ENCODE measurements at regions not wholly inside any gene's neighbourhood (a gene's known extent, or its start where the extent isn't known, plus 50 kb on each side); places are given as distances from the start of the nearest gene placed in this dataset.

DNA sequence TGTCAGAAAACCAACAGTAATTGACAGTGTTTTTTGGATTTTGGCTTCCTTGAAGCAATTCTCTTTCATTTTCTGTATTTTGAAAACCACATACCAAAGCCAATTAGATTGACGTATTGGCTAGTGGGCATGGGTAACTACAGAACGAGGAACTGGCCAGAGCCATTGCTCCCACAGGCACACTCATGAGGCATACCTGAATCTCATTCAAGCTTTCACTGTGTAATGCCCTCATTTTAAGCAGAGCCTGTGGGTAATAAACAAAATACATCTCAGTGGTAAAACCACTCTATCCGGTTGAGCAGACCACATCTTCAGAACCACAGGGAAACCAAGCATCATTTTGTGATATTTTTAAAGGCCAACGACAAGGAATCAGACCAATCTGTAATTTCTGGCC, 394.1 kb downstream of the ZNF608 start:
- no peak for DNase-seq

DNA sequence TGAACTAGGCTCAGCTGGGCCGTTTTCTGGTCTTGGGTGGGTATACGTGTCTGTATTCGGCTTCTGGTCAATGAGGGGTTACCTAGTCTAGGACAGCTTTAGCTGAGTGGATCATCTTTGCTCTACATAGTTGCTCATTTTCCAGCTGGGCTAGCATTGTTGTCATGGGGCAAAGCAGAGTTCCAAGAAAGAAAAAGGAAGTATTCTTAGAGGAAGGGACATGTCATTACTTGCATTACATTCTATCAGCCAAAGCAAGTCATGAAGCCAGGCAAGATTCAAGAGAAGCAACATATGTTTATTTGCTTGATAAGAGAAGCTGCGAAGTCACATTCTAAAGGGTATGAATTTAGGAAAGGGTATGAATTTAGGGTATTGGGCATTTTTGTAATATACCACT, 396.5 kb downstream of the ZNF608 start:
- no peak for DNase-seq

DNA sequence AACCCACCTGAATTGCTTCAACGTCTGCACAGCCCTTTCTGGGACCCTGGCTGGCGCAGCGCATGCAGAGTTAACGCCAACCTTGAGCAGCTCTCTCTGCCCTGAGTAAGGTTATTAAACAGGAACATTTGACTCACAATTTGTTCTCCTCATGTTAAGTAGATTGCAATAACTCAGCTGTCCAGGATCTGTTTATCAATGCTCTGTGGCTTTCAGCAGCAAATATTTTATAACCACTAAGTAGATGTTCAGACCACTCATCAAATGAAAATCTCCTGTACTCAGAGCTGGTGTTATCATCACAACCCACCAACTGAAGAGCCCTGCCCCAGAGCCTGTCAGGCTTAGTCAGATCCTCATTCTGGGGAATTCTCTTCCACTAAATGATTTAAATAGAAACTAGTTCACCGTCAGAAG, 403.0 kb downstream of the ZNF608 start:
- no peak for DNase-seq

DNA sequence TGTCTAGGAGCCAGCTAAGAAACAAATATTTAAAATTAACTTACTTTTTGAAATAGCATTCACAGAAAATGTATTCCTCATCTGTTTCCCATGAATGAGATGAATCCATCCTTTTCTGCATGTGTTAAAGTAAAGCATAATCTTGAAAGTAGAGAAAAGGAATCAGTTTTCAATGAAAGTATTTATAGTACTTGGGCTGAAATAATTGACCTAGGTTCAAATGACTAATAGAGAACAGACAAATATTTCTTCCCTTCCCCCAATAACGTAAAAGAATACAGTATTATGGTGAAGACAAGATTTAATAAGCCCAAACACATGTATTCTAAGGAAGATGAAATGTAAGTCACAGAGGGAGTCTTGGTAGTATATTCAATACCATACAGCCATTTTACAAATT, 403.5 kb downstream of the ZNF608 start:
- DNase-seq, result no peak

DNA sequence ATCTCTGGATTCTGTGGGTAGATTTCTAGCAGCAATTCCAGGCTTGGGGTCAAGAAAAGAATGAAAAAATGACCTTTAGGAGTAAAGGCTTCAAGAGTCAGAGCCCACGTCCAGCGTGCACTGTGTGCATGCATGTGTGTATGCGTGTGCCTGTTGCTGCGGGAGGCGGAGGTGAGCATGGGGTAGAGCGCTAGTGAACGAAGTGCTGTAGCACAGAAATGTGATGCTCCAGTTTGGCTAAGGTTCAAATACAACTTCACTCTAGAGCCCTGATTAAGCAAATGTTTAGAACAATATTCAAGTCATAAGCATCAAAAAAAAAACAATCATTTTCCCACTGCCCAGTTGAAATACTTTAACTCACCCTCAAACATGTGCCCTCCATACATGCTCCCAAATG, 403.9 kb downstream of the ZNF608 start:
- DNase-seq, result no peak

DNA sequence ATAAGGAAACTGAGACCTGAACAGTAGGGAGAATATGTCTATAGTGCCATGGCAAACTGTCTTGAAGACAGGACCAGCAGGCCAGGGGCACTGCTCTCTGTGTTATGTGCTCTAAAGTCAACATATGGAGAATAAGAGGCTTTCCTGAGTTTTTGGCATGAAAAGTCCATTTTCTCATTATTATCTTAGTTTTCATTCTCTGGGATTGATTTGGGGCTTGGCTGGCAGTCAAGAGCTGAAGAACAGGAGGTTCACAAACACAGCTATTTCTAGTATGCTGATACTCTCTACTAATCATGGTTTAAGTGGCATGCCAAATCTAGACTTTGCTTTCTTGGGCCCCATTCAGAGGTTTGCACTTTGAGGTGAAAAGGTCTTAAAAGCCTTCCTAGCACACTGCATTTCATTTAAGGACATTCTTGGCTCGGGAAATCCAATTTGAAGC, 404.4 kb downstream of the ZNF608 start:
- DNase-seq, result peak; percentile 27

DNA sequence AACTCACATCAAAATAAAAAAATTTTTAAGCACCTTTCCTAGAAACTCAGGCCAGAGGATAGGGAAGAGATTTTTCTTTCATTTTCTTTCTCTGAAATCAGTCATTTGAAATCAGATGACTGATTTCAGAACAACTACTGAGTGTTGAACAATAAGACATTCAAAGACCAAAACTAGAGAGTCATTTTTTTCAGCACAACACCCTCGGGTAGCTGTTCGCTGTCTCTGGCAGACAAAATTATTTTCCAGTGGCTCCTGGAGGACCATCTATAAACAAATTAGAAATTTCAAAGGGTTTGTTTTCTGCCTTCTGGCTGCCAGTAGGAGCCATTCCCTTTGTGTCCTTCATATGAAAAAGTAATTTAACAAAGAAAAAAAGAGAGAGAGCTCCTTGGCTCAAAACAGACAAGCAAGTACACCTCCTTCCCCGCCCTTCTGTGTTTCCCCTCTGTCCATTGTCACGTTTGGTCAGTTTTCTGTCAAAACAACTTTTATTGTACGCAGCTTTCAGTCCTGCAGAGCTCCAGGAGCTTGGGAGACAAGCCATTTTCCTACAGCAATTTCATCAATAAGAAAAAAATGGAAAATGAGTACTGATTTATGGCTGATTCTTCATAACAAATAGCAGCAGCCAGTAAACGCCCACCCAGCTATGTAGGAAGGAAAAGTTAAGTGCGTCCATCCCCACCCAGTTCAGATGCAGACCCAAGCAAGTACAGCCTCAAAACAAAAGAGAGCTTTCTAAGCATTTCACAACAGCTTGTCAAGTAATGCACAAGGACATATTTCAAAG, 405.2 kb downstream of the ZNF608 start:
- no peak for DNase-seq

DNA sequence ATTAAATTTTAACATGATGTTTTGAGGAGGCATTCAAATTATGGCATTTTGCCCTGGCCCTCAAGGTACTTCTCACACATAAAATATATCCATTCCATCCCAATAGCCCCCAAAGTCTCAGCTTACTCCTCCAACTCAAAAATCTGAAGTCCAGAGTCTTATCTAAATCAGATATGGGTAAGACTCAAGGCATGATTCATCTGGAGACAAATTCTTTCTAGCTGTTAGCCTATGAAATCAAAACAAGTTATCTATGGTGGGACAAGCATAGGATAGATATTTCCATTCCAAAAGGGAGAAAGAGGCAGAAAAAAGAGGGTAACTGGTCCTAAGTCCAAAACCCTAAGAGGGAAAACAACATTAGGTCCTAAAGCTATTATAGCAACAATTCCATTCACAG, 408.4 kb downstream of the ZNF608 start:
- DNase-seq, result no peak

DNA sequence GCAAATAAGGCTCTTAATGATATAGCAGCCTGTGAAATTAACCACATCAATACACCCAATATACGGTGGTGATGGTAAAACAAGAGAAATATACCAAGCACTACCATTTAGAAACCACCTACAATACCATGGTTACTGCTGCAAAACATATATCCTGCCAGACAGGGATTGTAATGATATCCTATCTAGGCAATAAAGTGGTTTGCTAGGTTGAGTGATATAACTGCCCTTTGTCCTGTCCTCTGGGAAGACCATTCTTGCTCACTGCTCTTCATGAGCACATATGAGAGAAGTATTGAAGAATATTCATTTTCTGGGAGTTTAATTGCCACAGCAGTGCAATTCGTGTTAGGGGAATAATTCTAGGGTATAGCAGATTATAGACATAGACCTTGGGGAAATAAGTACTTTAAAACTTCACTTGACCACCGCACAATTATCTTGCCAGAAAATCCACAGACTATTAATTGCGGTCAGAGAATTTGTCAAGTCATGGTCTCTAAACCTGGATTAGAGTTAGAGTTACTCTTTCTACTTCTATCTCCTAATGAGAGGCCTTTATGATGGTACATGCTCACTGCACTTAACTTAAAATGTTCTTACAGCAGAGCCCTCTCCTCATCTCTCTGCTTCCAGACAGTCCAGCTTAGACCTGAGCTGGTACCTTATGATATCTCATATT, 413.0 kb downstream of the ZNF608 start:
- DNase-seq, result no peak

DNA sequence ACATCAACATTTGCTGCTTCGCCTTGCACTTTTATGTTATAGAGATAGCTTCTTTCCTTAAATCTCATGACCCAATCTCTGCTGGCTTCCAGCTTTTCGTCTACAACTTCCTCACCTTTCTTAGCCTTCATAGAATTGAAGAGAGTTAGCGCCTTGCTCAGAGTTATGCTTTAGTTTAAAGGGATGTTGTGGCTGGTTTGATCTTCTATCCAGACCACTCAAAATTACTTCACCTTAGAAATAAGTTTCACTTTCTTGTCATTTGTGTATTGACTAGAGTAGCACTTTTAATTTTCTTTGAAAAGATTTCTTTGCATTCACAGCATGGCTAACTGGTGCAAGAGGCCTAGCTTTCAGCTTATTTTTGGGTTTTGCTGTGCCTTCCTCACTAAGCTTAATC, 414.2 kb downstream of the ZNF608 start:
- no peak for DNase-seq

DNA sequence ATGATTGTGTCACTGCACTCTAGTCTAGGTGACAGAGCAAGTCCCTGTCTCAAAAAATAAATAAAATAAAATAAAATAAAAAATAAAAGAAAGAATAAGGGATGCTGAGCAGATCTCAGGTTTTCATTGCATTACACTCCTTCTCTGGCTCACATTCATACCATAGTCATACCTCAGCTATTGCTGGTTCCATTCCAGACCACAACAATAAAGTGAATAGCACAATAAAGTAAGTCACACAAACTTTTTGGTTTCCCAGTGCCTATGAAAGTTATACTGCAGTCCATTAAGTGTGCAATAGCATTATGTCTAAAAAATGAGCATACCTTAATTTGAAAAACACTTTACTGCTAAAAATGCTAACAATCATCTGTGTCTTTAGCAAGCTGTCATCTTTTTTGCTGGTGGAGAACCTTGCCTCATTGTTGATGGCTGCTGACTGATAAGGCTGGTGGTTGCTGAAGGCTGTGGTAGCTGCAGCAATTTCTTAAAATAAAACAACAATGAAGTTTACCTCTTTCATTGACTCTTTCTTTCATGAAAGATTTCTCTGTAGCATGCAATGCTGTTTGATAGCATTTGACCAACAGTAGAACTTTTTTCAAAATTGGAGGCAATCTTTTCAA, 415.7 kb downstream of the ZNF608 start:
- DNase-seq, result no peak

DNA sequence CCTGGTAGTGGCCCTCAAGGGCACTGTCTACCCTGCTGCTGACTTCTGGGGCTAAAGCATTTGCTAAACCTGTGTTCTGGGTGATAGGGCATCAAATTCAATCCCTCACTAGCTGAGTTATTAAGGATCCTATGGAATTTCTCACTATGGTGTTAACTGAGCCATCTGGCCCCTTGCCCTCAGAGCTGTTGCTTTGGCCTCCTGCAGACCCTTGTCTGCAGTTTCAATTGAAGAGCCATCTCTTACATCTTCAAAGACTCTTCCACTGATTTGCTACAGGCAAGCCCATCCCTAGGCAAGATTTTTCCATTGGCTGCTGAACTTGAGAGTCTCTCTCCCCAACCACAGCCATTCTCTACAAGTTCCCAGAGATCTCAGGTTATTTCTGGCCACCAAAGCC, 418.2 kb downstream of the ZNF608 start:
- DNase-seq, result no peak

DNA sequence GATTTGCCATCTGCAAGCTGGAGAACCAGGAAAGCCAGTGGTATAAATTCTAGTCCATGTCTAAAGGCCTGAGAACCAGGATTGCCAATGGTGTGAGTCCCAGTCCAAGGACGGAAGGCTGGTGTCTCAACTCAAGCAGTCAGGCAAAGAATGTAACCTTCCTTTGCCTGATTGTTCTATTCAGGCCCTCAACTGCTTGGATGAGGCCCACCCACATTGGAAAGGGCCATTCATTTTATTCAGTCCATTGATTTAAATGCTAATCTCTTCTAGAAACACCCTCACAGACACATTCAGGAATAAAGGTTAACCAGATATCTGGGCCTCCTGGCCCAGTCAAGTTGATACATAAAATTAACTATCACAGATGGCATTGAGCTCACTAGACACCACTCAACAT, 427.8 kb downstream of the ZNF608 start:
- DNase-seq, result no peak

DNA sequence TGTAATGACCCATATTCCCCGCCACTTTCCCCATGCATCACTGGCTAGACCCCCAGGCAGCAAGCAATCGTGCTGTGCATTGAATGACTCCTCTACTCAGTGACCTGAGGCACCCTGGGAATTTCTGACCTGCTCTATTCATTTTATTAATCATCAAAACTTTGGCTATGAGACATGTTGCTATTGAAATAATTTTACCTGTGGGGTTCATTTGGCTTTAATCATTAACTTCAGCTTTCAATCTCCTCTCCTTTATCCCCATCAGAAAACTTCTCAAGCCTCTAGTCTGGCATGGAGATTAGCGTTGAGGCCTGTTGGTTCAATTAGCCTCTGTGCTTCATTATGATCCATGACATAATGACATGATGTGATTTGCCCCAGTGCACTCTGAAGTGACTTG, 429.0 kb downstream of the ZNF608 start:
- no peak for DNase-seq

DNA sequence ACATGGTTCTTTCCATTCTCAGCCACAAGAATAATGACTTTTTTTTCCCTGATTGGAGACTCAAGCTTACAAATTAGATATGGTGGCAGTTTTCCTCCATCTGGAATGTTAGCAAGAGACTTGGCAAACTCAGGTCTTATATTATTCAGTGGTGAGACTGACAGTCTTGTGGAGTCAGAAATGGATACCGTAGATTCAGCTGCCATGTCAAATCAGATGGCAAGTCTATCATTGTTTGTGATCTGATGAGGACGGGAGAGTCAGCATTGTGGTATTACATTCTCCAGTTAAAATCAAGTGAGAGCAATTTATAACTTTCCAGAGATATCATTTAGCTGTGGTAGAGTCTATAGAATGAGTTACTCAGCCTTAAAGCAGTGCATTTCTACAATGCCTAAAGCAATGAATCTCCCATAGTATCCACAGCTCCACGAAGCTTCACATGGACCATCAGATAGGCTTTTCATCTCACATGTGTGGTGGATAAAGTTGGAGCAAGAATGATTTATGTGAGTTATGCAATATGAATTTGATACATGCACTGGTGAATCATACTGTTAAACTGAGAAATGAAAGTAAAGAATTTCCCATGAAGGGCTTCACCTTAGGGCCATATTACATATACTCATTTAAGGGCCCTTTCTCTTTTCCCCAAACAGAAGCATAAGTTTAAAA, 430.6 kb downstream of the ZNF608 start:
- no peak for DNase-seq

DNA sequence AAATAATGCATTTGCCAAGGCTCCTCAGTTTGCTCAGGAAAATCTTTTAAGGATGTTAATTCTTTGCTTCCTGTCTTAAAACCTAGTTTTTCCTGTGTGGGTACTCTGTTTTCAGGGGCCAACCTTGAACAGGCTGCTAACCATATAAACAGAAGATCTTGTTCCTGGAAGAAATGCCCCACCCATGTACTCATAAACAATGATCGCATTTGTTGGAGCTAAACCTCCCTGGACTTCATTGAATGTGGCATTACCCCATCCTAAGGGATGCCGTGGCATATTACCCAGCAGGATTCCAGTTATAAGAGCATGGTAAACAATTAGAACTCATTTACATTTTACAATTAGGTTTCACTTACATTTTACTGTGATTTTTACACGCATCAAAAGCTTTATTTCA, 436.0 kb downstream of the ZNF608 start:
- no peak for DNase-seq

DNA sequence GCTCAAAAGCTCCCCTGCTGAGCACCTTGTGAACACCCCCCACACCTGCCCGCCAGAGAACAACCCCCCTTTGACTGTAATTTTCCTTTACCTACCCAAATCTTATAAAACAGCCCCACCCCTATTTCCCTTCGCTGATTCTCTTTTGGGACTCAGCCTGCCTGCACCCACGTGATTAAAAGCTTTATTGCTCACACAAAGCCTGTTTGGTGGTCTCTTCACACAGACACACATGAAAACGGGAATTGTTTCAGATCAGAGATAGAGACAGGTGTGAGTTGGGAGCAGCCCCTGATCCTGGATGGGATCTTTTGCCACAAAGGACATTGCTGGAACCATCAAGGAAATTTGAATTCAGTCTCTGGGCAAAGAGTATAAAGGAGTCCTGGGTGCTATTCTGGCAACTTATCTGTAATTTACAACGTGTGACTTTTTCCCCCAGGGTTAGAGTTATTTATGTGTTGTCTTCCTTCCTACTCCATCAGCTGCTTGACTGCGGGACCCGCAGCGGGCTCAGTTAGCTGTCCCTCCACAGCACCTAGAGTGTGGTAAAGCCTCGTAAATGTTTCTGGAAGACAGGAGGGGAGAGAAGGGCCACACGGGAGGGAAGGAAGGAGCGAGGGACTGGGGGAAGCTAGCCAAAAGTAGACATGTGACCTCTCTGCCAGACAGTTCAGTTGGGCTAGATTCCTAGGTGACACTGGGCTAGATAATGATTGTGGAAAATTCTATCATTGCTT, 437.0 kb downstream of the ZNF608 start:
- DNase-seq, result no peak

DNA sequence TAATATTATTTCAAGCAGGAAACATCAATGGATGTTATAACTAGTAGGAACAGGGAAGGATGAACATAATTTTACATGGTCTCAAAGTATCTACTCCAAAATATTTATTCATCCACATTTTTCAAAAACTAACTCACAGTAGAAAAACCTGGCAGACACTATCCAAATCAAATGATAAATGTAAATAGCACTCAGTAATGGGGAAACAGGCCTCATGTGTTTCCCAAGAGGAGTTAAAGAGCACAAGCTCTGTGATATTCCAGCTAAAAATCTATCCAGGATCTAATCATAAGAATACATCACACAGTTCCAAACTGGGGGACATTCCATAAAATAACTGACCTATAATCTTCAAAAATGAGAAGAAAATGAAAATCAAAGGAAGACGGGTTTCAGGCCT, 443.1 kb downstream of the ZNF608 start:
- no peak for DNase-seq

DNA sequence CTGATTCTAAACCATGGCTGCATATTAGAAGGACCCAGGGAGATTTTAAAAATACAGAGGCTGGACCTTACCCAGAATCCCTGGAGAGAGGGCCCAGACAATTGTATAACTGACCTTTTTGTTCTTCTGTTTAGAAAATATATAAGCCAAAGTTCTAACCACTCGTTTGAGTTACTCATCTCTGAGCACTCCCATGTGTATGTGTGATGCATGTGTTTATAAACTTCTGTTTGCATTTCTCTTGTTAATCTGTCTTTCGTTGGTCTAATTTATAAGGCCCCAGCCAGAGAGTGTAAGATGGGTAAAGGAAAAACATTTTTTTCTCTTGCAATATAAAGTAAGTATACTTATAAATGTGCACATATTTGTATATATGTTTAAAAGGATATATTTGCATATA, 443.9 kb downstream of the ZNF608 start:
- no peak for DNase-seq

DNA sequence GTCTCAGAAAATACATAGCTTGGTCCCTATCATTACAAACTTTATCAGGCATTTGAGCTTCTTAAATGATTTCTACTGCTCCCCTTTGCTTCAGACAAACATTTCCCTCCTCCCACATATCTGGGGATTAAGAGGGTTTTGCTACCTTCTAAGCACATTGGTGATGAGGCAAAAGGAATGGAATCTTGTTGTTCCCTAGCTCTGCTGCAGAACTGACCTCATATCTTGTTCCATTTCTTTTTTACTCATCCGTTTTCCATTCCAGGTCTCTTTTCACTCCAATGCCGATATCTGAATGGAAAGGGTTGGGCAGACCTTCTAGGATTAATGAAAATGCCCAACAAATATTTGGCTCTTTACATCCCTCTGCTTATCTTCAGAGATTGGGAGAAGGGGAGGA, 444.6 kb downstream of the ZNF608 start:
- no peak for DNase-seq

DNA sequence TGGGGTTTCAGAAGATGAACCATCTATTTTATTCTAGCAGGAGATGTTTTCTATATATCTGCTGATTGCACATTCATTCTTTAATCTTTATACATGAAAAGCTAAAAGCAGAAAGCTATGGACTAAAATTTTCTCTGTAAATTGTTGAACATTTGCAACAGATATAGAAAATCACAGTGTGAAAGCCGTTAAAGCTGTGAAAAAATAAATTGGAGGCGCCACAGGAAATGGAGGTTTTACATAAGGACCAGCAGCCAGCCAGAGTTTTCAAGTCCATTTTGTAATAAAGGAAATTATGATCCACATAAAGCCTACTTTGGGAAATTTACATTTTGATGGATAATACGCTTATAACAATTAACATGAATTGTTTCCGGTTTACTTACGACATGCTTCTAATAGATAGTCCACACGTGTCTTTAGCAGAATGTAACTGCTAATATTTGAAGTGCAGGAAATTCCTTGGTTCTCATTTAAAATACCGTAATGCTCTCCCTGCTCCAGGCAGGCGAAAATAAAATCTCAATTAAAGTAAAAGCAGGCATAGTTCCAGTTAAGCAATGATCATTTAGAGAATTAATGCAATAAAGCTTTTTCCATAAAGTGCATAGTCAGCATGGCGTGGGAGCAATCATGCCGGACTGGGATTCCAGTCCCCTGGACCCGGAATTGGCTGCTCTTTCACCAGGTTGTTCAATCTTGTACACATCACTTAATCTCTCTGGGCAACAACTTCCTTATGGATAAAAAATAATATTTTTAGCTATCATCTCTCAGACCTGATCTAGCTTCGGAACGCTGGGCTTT, 445.4 kb downstream of the ZNF608 start:
- DNase-seq, result no peak

DNA sequence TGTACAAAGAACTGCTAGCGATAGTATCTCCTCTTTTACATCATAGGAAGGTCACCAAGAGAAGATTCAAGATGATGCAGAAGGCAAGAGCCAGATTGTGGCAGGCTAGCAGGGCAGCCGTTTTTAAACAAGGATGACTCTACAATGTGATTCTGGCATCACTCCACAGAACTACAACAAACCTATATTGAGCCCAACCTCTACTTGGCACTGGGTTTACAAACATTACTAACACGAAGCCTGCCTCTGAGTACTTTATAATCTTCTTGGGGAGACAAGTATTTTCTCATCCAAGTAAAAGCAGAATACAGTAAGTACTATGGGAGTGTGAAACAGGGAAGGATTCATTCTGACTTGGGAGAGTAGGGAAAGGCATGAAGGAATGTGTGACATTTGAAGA, 448.6 kb downstream of the ZNF608 start:
- DNase-seq, result no peak

Measured in dermis blood vessel endothelial cell (primary cell).